ENCODE measurements at regions not wholly inside any gene's neighbourhood (a gene's known extent, or its start where the extent isn't known, plus 50 kb on each side); places are given as distances from the start of the nearest gene placed in this dataset.
"Not testable (repeated sequence)": the region's sequence is repeated elsewhere in the genome, so short reads cannot be mapped to it uniquely, and the experiment has no call there.

DNA sequence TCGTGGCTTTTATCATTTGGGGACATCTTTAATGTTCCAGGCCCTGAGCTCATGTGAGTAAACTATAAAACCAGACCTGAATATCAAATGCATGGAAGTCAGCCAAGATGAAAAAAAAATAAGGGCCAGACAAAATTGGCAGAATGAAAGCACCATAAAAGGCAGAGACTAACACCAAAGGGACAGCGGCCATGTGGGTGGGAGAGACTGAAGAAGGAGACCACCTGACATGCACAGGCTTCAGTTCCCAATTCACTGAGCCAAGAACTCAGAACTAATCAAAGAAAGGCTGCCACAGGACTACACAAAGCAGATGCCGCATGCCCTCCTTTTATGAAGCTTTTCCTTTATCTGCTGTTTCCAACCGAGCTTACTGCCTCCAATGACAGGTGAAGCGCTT lies 267.1 kb downstream of the RAD51AP2 start:
- no peak for DNase-seq

DNA sequence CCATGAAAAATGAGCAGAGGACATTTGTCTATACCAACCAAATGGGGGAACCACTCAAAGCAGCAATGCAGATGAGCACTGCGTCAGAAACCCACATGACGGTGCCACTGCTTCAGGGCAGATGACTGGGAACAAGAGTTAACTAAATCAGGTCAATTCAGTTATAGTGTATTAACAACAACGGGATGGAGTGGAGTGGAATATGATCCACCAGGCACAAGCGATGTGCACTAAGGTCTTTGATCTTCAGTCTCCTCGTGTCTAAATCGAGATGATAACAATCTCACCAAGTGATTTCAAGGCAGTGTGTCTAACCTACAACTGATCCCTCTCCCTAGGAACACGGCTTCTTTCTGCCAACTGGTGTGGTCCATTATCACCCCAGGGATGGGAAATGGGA lies 269.0 kb downstream of the RAD51AP2 start:
- DNase-seq, result no peak

DNA sequence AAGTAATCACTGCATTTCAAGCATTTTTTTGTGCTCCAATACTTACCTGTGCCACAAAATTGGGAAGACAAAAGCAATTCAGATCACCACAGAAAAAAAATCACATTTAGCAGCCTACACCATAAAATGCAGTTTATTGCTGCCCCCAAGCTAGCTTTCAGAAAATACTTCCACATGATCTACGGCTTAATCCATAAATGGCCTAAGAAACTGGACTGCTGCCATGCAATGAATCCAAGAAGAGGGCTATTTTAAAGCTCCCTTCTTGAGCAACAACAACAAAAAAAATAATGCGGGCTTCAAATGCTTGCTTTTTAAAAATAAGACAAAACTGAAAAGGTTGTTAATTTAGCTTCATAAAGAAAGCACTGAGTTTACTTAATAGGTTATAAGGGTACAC lies 272.3 kb downstream of the RAD51AP2 start:
- no peak for DNase-seq

DNA sequence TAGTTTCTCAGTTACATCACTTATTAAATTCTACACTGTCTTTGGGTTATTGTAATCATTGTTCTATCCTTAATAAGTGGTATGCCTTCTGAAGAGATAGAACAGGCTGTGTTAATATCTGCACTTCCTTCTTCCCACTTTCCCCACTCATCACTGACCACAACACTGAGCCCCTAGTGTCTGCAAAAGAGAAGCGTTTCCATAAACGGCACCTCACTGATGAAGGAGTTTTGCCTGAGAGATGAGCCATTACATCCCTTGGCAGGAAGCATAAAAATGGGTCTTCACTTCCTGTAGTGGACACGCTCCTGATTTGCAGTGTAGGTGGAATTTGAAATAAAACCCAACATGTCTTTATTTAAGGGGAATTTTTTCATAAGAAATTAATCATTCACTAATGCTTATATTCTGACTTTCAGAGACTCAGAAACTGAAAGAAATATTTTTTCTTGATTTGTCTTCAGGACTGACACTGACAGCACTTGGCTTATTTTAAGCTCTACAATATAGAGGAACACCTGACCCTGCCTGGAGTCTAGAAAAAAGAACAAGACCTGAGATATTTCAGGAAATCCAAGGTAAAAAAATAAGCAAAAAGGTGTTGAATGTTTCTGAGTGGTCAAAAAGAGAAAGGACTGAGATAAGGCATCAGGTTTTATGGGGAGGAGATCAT lies 275.3 kb downstream of the RAD51AP2 start:
- no peak for DNase-seq

DNA sequence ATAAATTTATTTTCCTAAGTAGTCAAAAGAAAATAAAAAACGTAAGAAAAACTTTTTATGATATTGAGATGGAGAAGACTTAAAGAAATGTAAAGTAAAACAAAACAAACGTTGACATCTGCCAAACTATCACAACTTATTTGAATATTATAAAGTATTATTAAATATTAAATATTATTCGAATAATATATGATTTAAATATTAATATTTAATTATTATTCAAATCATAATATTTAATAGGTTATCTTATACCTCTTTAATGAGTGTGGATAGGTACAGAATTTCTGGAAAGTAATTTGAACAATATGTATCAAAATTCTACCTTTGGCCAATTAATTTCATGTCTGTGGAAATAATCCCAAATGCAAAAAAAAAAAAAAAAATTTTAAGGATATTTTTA lies 278.7 kb downstream of the RAD51AP2 start:
- no peak for DNase-seq

DNA sequence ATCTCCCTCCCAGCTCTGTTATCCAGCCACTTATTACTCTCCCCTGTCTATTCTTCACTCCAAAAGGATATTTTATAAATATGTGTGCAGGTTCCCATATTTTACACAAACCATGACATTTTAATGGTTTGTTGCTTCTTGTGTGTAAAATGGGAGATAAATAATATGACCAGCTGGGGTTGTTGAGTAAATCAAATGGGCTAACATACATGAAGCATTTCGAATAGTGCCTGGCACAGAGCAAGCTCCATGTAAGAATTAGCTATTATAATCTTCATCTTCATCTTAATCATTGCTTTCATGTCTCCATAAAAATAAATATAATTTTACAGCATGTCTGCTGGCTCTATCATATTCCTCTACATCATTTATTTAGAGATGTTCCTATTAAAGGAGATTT lies 283.1 kb downstream of the RAD51AP2 start:
- no peak for DNase-seq

DNA sequence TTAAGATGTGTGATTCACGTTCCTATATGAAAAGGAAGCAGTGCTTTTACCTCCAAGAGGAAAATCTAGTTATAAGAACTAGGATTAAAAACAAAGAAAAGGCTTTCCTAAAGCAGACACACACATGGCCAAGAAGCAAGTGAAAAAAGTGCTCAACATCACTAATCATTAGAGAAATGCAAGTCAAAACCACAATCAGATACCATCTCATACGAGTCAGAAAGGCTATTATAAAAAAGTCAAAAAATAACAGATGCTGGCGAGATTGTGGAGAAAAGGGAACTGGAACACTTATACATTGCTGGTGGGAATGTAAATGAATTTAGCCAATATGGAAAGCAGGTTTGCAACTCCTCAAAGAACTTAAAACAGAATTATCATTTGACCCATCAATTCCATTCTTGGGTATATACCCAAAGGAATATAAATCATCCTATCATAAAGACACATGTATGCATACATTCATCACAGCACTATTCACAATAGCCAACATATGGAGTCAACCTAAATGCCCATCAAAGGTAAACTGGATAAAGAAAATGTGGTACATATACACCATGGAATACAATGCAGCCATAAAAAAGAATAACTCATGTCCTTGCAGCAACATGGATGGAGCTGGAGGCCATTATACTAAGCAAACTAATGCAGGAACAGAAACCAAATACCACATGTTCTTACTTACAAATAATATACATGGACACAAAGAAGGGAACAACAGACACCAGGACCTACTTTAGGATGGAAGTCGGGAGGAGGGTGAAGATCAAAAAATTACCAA lies 285.3 kb downstream of the RAD51AP2 start:
- no peak for DNase-seq

DNA sequence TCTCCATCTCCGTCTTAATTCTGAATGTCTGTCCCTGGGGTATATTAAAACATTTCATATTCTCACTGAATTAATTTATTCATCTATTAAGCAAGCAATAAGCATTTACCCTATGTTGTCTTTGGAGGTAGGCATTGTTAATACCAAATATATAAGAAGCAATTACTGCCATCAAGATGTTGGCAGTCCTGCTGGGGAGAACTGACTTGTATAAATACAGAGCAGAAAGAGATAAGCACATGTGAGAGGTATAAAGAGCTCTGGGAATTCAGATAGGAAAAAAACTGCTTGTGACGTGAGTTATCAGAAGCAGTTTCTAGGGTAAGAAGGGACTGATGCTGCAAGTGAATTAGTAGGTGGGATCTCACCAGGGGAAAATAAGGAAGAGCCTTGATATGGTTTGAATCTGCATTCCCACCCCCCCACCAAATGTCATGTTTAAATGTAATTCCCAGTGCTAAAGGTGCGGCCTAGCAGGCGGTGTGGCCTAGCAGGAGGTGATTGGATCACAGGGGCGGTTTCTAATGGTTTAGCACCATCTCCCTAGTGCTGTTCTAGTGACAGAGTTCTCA lies 286.8 kb downstream of the RAD51AP2 start:
- no peak for DNase-seq

DNA sequence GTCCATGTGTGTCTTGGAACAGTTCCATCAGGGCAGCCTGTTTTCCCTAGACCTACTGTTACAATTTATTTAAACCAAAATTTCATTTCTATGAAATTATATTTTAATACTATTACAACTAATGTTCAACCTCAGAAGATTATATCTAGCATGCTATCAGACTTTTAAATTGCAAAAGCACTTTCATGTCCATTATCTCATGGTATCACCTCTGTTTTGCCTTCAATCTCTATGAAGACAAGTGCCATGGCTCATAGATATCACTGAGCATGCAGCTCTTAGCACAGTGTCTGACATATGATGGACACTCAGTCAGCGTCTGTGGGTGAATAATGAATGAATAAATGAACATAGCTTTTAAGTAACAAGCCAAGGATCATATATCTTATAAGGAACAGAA lies 288.8 kb downstream of the RAD51AP2 start:
- DNase-seq, result no peak

DNA sequence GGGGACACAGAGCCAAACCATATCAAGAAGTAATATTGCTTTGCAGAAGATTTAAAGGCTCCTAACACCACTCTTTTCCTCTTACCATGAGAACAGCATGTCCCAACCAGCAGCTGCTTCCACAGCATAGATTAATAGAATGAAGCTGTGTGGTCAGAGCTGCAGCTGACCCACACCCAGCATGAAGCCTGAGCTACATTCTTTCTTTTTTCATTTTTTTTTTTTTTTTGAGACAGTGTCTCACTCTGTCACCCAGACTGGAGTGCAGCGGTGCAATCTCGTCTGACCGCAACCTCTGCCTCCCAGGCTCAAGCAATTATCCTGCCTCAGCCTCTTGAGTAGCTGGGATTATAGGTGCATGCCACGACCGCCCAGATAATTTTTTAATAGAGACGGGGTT lies 289.8 kb downstream of the RAD51AP2 start:
- no peak for DNase-seq

DNA sequence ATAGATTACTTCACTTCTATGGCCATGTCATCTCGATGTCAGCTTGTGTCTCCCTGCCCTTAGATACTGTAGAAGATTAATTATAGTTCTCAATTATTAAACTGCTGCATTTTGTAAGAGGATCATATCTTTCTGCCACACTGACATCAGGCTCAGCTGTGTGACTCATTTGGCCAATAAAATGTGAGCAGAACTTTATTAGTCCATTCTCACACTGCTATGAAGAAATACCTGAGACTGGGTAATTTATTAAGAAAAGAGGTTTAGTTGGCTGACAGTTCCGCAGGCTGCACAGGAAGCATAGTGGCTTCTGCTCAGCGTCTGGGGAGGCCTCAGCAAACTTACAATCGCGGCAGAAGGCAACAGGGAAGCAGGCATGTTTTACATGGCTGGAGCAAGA lies 290.4 kb downstream of the RAD51AP2 start:
- DNase-seq, result no peak

DNA sequence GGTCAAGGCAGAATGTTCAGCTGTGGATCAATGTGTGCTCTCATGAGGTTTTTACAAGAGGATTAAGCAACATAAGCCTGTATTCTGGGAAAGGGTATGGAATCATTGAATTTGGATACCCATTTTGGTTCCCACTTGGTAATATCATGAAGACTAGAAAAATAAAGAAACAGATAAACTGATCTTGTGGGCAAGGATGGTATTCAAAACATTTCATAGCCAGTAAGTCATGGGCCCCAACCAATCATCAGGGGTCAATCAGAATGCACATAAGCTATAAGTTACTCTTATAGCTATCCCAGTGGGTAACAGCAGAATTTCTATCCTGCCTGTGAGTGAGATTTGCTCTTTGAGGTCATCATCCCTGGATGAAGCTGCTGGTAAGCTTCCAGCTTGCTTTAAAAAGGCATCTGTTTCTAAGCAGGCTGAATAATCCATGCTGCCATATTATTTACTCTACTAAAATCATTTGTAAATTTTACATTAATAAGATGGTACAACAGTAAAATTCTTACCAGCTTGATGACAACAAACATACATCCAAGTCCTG lies 291.2 kb downstream of the RAD51AP2 start:
- DNase-seq, result no peak

DNA sequence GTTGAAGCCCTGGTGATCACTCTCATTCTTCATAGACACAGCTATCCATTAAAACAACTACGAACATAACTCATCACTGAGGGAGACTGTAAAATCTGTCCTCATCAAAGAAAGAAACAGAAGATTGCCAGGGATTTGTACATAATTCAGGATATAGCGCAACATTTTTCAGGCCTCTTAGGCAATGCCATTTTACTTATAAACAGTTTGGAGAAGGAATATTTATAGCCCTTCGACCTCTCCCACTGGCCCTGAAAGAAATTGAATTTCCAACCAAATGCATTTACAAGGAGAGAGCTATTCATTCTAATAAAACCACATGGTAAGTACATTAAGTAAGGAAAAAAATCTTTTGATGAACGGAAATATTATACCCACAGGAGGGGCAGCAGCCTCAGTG lies 295.0 kb downstream of the RAD51AP2 start:
- no peak for DNase-seq

DNA sequence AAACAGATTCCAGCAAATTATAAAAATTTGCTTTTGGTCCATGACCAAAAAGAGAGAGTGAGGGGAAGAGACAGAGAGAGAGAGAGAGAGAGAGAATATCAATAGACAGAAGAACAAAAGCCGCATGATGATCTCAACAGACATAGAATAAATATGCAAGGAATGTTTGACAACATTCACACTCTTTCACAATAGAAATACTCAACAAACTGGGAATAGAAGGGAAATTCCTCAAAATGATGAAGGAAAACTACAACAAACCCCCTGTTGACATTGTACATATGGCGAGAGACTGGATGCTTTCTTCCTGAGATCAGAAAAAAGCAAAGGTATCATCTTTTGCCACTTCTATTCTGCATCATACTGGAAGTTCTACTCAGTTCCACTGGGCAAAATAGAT lies 309.7 kb downstream of the RAD51AP2 start:
- DNase-seq, result no peak

DNA sequence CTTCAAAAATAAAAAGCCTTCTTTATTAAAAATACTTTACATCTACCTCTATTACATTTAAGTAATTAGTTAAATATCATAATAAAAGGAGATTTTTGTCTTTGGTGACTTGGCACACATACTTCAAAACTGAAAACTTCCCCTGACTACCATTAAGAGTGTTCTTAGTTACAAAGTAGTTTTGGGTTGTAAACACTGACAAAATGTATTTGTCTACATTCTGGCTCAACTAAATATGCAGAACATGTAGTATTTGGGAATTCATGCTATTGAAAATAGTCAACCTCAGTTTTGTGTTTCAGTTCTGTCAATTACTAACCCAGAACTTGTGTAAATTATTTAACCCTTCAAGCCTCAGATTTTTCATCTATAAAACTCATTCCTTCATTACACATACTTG lies 311.5 kb downstream of the RAD51AP2 start:
- no peak for DNase-seq

DNA sequence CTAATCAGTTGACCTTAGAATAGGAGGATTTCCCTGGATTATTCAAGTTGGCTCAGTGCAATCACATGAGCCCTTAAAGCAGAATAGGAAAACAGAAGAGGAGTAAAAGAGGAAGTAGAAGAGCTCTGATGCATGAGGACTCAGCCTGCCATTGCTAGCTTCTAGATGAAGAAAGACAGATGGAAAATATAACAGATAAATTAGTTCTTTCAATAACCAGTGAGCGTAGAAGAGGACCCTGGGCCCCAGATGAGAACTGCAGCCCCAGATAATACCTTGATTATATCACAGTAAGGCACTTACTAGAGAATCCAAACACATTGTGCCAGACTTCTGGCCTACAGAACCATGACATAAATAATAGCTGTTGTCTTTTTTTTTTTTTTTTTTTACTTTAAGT lies 314.0 kb downstream of the RAD51AP2 start:
- DNase-seq, result not testable (repeated sequence)

DNA sequence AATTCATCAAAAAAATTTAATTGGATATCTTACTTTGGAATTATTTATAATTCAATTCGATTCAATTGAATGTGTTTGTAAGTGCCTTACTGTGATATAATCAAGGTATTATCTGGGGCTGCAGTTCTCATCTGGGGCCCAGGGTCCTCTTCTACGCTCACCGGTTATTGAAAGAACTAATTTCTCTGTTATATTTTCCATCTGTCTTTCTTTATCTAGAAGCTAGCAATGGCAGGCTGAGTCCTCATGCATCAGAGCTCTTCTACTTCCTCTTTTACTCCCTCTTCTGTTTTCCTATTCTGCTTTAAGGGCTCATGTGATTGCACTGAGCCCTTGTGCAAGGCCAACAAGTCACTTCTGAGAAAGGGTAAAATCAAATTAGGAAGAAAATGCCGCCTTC lies 315.6 kb downstream of the RAD51AP2 start:
- not testable (repeated sequence) for DNase-seq

DNA sequence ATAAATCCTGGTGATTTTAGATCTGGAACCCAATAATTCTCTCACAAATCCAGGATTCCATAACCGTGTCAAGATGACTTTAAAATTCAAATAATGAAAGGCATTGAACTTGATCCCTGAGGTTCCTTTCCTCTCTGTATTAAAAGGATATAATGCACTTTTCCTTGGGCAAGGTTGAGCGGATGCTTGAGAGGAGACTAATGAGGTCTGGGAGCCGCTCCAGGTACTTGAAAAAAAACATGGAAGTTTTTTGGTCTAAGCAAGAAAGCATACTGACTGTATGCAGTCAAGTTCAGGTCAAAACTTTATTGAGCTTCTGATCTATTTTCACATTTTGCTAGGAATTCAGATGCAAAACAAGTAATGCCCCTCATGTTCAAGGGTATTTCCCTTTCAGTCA lies 318.5 kb downstream of the RAD51AP2 start:
- DNase-seq, result no peak

DNA sequence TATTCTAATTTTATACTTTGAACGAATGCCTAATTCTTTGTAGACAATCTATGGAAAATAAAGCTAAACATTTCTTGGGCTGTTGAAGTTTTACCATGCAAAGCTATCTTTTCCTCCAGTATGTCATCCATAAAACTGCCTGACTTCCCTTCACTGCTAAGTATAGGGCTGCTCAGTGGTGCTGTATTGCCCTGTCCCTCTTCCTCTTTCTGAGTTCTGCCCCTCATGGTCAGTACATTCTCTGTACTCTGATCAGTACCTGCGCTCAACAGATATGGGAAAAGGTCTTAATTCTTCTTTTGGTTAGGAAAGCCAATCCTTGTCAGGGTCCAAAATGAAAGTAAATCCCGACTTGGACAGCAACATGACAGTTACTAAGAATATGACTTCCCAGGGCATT lies 321.9 kb downstream of the RAD51AP2 start:
- DNase-seq, result no peak

DNA sequence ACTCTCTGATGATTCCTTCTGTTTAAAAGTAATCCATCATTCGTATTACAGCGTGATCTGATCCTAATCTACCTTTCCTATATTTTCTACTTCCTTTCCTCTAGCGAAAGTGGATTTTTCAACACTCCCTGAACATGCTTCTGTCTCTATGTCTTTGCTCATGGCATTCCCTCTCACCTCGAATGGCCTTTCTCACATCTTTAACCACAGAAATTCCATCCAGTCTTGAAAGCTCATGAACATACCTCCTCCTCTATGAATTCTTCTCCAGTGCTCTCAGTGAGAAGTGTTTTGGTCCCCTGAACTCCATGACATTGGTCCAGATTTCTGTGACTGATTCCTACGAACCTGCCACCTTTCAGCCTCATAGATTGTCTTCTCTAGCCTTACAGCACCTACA lies 323.2 kb downstream of the RAD51AP2 start:
- DNase-seq, result no peak

DNA sequence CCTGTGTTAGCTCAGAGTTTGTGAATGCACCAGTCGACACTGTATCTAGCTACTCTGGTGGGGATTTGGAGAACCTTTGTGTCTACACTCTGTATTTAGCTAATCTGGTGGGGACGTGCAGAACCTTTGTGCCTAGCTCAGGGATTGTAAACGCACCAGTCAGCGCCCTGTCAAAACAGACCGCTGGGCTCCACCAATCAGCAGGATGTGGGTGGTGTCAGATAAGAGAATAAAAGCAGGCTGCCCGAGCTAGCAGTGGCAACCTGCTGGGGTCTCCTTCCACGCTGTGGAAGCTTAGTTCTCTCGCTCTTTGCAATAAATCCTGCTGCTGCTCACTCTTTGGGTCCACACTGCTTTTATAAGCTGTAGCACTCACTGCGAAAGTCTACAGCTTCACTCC lies 324.2 kb downstream of the RAD51AP2 start:
- DNase-seq, result no peak

DNA sequence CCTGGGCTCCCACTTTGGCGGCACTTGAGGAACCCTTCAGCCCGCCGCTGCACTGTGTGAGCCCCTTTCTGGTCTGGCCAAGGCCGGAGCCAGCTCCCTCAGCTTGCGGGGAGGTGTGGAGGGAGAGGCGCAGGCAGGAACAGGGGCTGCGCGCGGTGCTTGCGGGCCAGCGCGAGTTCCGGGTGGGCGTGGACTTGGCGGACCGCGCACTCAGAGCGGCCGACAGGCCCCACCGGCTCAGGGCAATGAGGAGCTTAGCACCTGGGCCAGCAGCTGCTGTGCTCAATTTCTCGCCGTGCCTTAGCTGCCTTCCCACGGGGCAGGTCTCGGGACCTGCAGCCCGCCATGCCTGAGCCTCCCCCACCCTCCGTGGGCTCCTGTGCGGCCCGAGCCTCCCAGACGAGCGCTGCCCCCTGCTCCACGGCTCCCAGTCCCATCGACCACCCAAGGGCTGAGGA lies 324.8 kb downstream of the RAD51AP2 start:
- DNase-seq, result not testable (repeated sequence)

DNA sequence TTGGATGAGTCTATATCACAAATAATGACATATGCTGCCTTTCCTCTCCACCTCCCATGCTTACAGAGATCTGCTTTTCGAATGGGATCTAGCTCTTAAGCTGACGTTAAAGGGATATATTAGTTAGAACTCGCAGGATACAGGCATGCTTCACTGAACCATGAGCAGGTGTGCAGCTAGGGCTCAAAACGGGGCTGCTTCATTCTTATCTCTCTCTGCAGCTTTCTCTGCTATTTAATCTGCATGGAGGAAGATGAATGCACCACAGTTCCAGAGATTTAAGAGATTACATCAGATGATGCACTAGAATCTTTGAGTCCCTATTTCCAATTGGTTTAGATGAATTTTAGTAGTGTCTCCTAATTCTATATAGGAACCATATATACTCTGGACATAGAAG lies 327.0 kb downstream of the RAD51AP2 start:
- no peak for DNase-seq

DNA sequence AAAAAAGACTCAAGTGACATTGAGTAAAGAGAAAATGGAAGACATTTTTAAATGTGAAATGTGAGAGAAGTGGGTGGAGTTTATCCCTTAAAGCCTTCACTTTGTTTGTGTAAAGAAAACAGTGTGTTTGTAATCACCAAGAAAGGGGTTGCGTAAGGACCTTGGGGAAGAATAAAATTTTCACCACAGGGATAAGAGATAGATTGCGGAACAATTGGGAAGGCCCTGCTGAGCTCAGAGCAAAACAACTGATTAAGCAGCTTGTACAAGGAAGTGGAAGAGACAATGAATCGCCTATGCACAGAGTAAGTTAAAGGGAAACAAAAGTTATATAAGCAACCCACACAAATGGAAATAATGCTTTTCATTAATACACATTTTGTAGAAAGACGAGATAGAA lies 327.7 kb downstream of the RAD51AP2 start:
- no peak for DNase-seq

Measured in dermis blood vessel endothelial cell (primary cell).